ENCODE measurements at regions not wholly inside any gene's neighbourhood (a gene's known extent, or its start where the extent isn't known, plus 50 kb on each side); places are given as distances from the start of the nearest gene placed in this dataset.

- DNase-seq (ENCODE audit: low read depth in 2 of 2) = no peak
Measured at GRCh38 chr2:2828774-2829368, 497.8 kb upstream of the MYT1L start.

DNA sequence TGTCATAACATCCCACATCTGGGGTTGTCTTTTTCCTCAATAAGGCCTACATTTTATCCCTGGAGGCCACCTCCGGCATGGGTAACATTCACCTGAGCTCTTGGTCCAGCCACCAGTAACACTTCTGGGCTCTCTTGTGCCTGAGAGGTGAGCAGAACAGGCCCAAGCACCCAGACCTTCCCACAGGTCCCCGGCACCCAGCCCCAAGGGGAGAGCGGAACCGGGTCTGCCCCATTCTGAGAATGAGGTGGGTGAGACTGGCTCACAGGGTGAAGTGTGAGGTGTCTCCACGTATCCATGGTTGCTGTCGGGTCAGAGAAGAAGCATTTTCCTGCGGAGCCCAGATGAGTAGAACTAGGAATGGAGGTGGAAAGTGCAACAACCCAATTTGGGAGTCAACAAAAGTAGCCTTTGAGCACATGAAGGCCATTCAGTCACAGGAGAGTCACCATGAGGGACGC lies 496.7 kb upstream of the MYT1L start:
- DNase-seq (ENCODE audit: low read depth in 2 of 2) = no peak

DNA sequence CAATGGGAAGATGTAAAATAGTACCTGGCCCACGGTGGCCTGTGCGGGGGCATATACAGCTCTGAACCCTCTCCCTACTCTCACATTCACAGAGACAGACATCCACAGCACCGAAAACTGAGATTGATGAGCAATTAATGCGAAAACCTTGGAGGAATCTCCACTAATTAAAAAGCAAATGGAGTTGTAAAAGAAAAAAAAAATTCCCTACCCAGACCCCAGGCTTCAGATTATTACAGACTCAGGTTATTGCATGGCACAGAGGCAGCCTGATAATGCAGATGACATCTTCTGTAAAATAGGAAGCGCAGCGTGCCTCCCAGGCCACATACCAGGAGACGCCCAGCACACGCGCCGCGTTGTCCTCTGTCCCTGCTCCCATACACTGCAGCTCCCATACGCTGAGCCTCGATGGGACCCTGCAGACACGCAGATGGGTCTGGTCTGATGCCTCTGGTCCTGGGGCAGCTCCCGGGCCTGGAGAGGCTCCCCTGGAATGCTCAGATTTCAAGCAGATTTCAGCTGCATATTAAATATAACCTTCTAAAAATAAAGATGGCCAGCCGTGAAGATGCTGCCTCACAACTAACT lies 496.1 kb upstream of the MYT1L start:
- DNase-seq (ENCODE audit: low read depth in 2 of 2) = no peak

GRCh38 chr2:2826621-2827020 lies 495.5 kb upstream of the MYT1L start:
- no peak for DNase-seq (ENCODE audit: low read depth in 2 of 2)

GRCh38 chr2:2826209-2826551 lies 495.1 kb upstream of the MYT1L start:
- no peak for DNase-seq (ENCODE audit: low read depth in 2 of 2)

DNA sequence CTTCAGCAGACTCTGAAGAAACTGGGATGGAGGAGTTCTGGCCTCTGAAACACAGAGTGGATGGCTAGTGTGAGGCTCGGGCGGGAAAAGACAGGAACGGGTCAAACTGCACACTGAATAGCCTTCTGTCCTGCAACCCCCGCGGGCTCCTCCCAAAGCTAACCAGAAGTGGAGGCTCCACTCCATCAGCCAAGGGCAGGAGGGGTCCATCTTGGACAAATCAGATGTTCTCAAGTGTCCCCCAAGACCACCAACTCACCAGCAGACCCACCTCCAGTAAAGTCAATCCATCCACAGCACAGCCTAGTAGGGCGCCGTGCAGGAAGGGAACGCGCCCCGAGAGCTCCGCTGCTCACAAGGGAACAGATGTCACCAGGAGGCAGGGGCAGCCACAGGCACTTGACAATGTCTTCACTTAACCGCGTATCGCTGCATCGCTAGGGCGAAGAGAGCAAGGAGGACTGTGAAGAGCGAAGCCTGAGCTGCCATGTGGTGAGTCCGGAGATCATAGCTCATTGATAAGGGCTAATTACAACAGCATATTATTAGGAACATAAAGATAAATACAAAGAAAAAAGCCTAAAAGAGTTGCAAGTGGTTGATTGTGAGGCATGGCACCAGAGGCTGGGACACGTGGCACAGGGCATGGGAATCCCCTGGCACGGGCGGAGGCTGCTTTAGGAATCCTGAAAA lies 494.6 kb upstream of the MYT1L start:
- no peak for DNase-seq (ENCODE audit: low read depth in 2 of 2)

DNA sequence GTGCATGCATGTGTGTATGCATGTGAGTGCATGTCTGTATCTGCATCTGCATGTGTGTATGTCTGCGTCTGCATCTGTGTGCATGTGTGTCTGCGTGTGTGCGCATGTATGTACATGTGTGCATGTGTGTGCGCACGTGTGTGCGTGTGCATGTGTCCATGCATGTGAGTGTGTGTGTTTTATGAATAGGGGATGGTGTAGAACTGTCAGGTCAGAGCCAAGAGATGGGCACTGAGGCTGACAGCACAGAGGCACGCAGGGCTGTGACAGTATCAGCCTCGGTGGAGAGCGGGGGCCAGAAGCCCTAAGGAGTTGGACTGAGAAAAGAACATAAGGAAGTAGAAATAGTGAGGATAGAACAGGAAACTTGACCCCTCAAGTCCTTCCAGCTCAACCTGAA lies 494.0 kb upstream of the MYT1L start:
- DNase-seq (ENCODE audit: low read depth in 2 of 2) = no peak

DNA sequence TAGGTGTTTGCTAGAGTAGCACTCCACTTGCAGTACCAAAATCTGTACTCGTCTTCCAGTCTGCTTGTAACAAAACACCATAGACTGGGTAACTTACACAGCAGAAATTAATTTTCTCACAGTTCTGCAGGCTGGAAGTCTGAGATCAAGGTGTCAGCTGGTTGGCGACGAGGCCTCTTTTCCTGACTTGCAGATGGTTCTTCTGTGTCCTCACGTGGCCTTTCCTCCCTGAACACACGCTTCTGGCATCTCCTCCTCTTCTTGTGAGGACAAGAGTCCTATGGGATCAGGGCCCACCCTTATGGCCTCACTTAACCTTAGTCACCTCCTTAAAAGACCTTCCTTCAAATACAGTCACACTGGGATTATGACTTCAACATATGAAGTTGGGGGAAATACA lies 493.5 kb upstream of the MYT1L start:
- no peak for DNase-seq (ENCODE audit: low read depth in 2 of 2)

DNA sequence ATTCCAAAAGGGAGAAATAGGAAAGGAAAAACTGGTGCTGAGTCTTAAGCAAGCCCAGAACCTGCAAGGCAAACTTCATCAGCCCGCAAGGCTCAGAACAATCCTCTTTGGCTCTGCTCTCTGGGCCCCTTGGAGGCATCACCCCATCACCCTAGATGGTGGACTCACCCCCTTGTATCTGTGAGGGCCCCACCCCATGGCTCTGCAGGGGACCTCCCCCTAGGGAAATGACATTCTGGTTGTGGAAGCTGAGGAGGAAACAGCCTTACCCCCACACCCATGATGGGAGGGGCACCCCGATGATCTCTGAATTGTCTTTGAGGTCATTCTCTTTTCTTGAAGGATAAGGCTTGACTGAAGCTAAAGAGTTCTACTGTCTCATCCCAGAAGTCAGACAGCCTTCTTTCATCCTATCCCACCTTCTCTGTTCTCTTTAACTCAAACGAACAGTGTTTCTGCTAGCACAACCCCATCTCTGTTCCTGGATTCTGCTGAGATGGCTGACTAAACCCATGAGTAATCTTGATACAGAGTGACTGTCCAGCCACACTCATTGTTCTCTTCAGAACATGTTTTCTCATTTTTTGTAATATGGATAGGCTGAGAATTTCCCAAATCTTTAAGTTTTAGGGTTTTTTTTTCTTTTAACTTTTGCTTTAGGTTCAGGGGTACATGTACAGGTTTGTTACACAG lies 492.1 kb upstream of the MYT1L start:
- no peak for DNase-seq (ENCODE audit: low read depth in 2 of 2)

GRCh38 chr2:2822143-2822542 lies 491.1 kb upstream of the MYT1L start:
- DNase-seq (ENCODE audit: low read depth in 2 of 2) = no peak

GRCh38 chr2:2812648-2813047 lies 481.6 kb upstream of the MYT1L start:
- DNase-seq (ENCODE audit: low read depth in 2 of 2) = no peak

- DNase-seq (ENCODE audit: low read depth in 2 of 2) = no peak
Measured at GRCh38 chr2:2812117-2812516, 481.0 kb upstream of the MYT1L start.

DNA sequence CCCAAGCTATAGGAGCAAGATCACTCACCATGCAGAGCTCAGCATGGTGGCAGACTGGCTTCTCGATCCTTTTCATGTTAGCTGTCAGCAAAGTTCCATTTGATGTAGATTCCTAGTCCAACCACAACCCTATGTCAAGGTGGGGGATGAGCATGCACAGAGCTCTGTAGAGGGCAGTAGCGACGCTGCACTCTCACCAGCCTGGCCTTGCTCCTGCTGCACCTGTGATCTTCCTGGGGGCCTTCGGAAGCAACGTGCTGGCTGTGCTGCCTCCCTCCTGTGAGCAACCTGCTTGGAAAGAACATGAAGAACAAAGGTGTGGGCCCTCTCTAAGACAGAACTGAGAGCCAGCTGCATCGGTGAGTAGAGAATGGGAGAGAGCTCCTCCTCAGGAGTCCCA lies 479.4 kb upstream of the MYT1L start:
- no peak for DNase-seq (ENCODE audit: low read depth in 2 of 2)

DNA sequence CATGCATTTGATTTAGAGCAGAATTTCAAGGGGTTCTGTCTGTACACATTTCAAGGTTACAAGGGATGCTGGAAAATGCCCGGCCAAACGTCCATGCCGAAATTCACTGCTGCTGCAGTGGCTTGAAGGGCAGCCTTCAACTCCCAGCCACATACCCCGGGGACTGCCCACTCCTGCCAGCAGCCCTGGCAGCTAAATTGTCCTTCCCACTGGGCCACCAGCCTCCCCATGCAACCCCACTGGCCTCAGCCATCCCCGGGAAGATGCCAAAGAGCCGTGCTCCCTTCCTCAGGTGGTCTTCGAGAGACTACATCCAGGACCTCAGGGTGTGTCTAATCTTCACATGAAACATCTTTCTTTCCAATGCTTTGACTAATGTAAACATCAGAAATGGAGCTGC lies 478.7 kb upstream of the MYT1L start:
- DNase-seq (ENCODE audit: low read depth in 2 of 2) = no peak

- DNase-seq (ENCODE audit: low read depth in 2 of 2) = no peak
Measured at GRCh38 chr2:2808551-2809058, 477.5 kb upstream of the MYT1L start.

DNA sequence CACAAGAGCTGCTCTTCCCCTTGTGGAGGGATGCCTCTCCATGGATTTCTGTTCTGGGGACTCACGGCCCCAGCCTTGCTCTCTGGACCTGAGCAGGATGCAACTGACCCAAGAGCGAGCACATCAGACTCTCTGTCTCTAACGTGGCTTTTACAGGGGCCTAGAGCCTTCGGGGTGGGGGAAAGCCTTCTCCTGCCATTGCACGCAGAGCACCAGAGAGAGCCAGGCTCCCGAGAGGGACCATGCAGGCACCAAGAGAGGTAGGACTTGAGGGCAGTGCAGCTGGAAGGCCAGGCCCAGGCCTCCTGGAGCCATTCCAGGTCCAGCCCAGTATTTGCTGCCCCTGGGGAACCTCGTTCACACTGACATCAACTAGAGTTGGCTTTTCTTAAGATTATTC lies 475.6 kb upstream of the MYT1L start:
- no peak for DNase-seq (ENCODE audit: low read depth in 2 of 2)

- DNase-seq (ENCODE audit: low read depth in 2 of 2) = no peak
Measured at GRCh38 chr2:2805263-2805662, 474.2 kb upstream of the MYT1L start.

DNA sequence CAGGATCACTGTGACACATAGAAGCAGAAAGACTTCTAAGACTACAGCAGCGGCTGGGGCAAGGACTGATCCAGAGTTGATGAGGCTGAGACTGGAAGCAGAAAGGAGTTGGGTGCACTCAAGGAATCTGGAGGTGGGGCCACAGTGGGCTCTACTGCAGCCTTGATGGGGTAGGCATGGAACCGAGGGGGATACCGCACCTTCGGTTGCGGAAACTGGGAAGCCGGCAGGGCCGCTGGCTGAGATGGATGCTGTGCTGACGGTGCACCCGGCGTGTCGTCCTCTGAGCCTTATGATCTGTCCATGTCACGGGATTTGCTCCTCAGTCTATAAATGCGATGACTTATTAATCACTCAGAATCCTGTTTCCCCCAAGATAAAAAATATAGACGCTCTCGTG lies 473.5 kb upstream of the MYT1L start:
- DNase-seq (ENCODE audit: low read depth in 2 of 2) = no peak

GRCh38 chr2:2801458-2801857 lies 470.4 kb upstream of the MYT1L start:
- no peak for DNase-seq (ENCODE audit: low read depth in 2 of 2)

GRCh38 chr2:2800697-2801096 lies 469.6 kb upstream of the MYT1L start:
- DNase-seq (ENCODE audit: low read depth in 2 of 2) = no peak

DNA sequence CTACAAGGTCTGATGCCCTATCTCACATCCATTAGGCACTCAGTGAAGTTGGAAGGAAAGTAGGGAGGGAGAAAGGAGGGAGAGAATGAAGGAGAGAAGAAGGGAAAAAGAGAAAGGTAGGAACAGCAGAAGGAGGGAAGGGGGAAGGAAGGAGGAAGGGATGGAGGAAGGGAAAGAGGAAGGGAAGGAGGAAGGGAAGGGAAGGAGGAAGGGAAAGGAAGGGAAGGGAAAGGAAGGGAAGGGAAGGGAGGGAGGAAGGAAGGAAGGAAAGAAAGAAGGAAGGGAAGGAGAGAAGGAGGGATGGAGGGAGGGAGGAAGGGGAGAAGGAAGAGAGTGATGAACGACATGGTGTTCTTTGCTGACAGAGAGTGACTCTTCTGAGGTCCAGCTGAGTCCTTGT lies 468.9 kb upstream of the MYT1L start:
- DNase-seq (ENCODE audit: low read depth in 2 of 2) = no peak

DNA sequence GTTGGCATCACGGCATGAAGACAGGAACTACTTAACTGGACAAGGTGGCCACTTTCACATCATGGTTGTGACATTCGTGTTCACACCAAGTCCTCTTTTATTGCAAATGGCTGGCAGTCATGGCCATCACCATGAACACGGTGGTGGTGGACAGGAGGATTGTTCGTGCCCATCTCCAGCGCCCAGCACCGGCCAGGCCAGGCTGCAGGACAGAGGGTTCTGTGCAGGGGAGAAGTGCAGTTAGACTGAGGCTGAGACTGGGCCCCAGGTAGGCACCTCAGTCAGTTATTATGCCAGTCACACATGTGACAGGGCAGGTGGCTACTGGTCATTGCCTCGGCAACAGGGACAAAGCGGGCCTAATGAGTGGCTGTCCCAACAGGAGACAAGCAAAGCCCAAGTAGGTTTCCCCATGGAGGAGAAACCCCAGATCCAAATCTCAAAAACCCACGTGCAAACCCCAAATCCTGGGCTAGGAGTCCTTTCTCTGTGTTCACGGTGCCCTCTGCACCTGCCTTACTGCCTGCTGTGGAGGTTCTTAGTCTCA lies 468.1 kb upstream of the MYT1L start:
- DNase-seq (ENCODE audit: low read depth in 2 of 2) = no peak
